Astrocyte (in vitro differentiated cells and primary cell): ENCODE measurements at regions not wholly inside any gene's neighbourhood (a gene's known extent, or its start where the extent isn't known, plus 50 kb on each side); places are given as distances from the start of the nearest gene placed in this dataset.

Source experiments
- DNase-seq: peaks from one replicate; pipeline ENCODE4 v3.0.0-alpha.2; 2010; ENCODE audit warnings: low read depth
- FAIRE-seq: peaks from 2 replicates; lab custom pipeline; 2011; peaks lifted over from hg19 to GRCh38; lab: Jason Lieb, UNC
- H2AFZ ChIP-seq: 2 replicates; pipeline ENCODE4 v1.6.0; 2012; ENCODE audit warnings: low read depth, low read length, inconsistent platforms
- H3K27ac ChIP-seq: 2 replicates; pipeline ENCODE4 v1.5.1; 2011; ENCODE audit warnings: low read depth, low read length, inconsistent platforms
- H3K27me3 ChIP-seq: 2 replicates; pipeline ENCODE4 v1.6.0; 2011; ENCODE audit warnings: low read length, inconsistent platforms; ENCODE audit not compliant: insufficient read depth
- H3K36me3 ChIP-seq: 2 replicates; pipeline ENCODE4 v1.5.1; 2011; ENCODE audit warnings: low read length, inconsistent platforms; ENCODE audit not compliant: insufficient read depth
- H3K4me1 ChIP-seq: 2 replicates; pipeline ENCODE4 v1.5.1; 2011; ENCODE audit warnings: low read length, inconsistent platforms; ENCODE audit not compliant: insufficient read depth
- H3K4me2 ChIP-seq: 2 replicates; pipeline ENCODE4 v1.6.0; 2012; ENCODE audit warnings: low read length, inconsistent platforms
- H3K4me3 ChIP-seq: 2 replicates; pipeline ENCODE4 v1.5.1; 2011; ENCODE audit warnings: low read depth, mild to moderate bottlenecking, low read length, inconsistent platforms; ENCODE audit not compliant: insufficient read depth
- H3K79me2 ChIP-seq: 2 replicates; pipeline ENCODE4 v1.6.0; 2012; ENCODE audit warnings: mild to moderate bottlenecking, low read length, inconsistent platforms; ENCODE audit not compliant: insufficient read depth
- H3K9ac ChIP-seq: 2 replicates; pipeline ENCODE4 v1.6.0; 2012; ENCODE audit warnings: mild to moderate bottlenecking, low read length, inconsistent platforms
- H3K9me3 ChIP-seq: 2 replicates; pipeline ENCODE4 v1.5.1; 2012; ENCODE audit warnings: low read depth, mild to moderate bottlenecking, low read length, inconsistent platforms; ENCODE audit not compliant: insufficient read depth
- H4K20me1 ChIP-seq: 2 replicates; pipeline ENCODE4 v1.6.0; 2012; ENCODE audit warnings: low read length, inconsistent platforms; ENCODE audit not compliant: insufficient read depth
- H3K27ac Mint-ChIP-seq: one replicate; pipeline ENCODE4 v1.8.0; 2021; ENCODE audit warnings: mild to moderate bottlenecking, mixed read lengths; ENCODE audit not compliant: unreplicated experiment
- H3K27me3 Mint-ChIP-seq: one replicate; pipeline ENCODE4 v1.8.0; 2021; ENCODE audit warnings: low read depth, mixed read lengths; ENCODE audit not compliant: unreplicated experiment
- H3K36me3 Mint-ChIP-seq: one replicate; pipeline ENCODE4 v1.8.0; 2021; ENCODE audit warnings: low read depth, mixed read lengths; ENCODE audit not compliant: unreplicated experiment
- H3K4me1 Mint-ChIP-seq: one replicate; pipeline ENCODE4 v1.8.0; 2021; ENCODE audit warnings: low read depth, mixed read lengths; ENCODE audit not compliant: unreplicated experiment
- H3K4me3 Mint-ChIP-seq: one replicate; pipeline ENCODE4 v1.8.0; 2021; ENCODE audit warnings: mild to moderate bottlenecking, moderate library complexity, mixed read lengths; ENCODE audit not compliant: unreplicated experiment
- H3K9me3 Mint-ChIP-seq: one replicate; pipeline ENCODE4 v1.8.0; 2021; ENCODE audit warnings: mild to moderate bottlenecking, mixed read lengths; ENCODE audit not compliant: unreplicated experiment
- CTCF ChIP-seq: IDR thresholded peaks from 2 replicates; pipeline ENCODE4 v1.5.1; 2011; ENCODE audit warnings: low read depth, mild to moderate bottlenecking, inconsistent platforms, low read length, moderate library complexity; ENCODE audit not compliant: insufficient read depth
- EZH2 ChIP-seq: IDR thresholded peaks from 2 replicates; pipeline ENCODE4 v1.6.1; 2012; ENCODE audit warnings: mild to moderate bottlenecking, low read length, inconsistent platforms; ENCODE audit not compliant: insufficient read depth

DNA sequence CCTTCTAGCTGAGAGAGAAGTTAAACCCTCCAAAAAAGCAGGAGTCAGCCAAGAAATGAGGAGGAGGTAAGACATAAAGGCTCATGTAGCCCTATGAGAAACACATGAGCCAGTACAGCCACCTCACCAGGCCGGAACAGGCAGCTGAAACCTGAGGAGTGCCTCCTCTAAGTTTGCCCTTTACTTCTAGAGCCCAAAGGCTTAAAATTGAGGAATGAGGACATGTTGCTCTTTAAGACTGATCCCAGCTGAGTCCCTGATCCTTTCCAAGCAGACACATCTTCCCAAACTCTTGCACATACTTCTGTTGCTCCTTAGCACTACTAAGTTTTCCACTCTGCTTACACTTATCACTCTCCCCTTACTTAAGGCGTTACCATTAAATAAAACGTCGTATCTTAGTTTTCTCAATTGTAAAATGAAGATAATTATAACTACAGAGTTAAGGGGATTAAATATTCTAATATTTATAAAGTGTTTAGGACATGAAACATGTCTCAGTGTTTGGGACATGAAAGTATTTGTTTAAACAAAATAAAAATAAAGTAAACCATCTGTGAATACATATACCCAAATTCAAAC is 124.0 kb downstream of the OGFRL1 start:
- H3K27ac Mint-ChIP-seq, result peak overlapping the region; percentile 73
- Histone ChIP-seq H3K27me3 (no peaks in the 10 kb centered on the region), H3K9ac (no peak overlapping the region), H2AFZ (no peak overlapping the region), H3K4me1 (peaks cover 34% of the 10 kb centered on the region), H3K4me2 (peak overlapping the region; percentile 54), H3K79me2 (peaks cover 80% of the 10 kb centered on the region), H3K27ac (peak overlapping the region; percentile 22), H4K20me1 (no peaks in the 10 kb centered on the region), H3K36me3 (peaks cover 29% of the 10 kb centered on the region), H3K9me3 (no peaks in the 10 kb centered on the region), H3K4me3 (no peak overlapping the region)
- FAIRE-seq, result no peak
- H3K27me3 Mint-ChIP-seq, result no peaks in the 10 kb centered on the region
- DNase-seq, result no peak
- peaks cover 18% of the 10 kb centered on the region for H3K36me3 Mint-ChIP-seq
- peaks cover 51% of the 10 kb centered on the region for H3K4me1 Mint-ChIP-seq
- peak overlapping the region; percentile 12 for H3K4me3 Mint-ChIP-seq
- no peak for TF ChIP-seq CTCF
- no peak for TF ChIP-seq EZH2
- no peaks in the 10 kb centered on the region for H3K9me3 Mint-ChIP-seq

DNA sequence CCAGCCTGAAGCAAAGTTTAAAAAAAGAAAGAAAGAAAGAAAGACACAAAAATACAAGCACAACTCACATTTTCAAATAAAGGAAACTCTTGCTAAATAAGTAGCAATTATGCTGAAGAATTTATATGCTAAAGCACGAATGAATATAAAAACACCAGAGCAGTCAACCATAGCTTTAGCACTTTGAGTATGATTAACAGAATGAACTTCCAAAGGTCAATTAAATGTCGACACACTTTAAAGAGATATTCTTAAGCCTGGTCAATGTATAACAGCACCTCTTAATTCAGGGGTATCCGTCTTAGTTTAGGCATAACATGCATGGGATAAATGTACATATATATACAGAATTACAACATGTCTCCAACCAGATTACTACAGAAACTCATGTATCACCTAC is 125.9 kb downstream of the OGFRL1 start:
- Mint-ChIP-seq H3K27ac (no peak overlapping the region), H3K9me3 (no peaks in the 10 kb centered on the region), H3K36me3 (peaks cover 10% of the 10 kb centered on the region), H3K27me3 (no peaks in the 10 kb centered on the region), H3K4me3 (peak overlapping the region; percentile 6), H3K4me1 (peaks cover 40% of the 10 kb centered on the region)
- peaks cover 11% of the 10 kb centered on the region for H4K20me1 ChIP-seq
- TF ChIP-seq CTCF (no peak), EZH2 (no peak)
- H3K4me2 ChIP-seq, result peak overlapping the region; percentile 47
- H3K79me2 ChIP-seq, result peaks cover 86% of the 10 kb centered on the region
- H3K9ac ChIP-seq, result peak overlapping the region; percentile 2
- no peaks in the 10 kb centered on the region for H3K9me3 ChIP-seq
- no peak overlapping the region for H3K27ac ChIP-seq
- DNase-seq (no peak), FAIRE-seq (no peak)
- H3K27me3 ChIP-seq, result no peaks in the 10 kb centered on the region
- no peak overlapping the region for H3K4me3 ChIP-seq
- H3K4me1 ChIP-seq, result peaks cover 30% of the 10 kb centered on the region
- H2AFZ ChIP-seq, result no peak overlapping the region
- peaks cover 29% of the 10 kb centered on the region for H3K36me3 ChIP-seq
